NCI-H1105 (cell line): ENCODE measurements at regions not wholly inside any gene's neighbourhood (a gene's known extent, or its start where the extent isn't known, plus 50 kb on each side); places are given as distances from the start of the nearest gene placed in this dataset.

Source experiments
- DNase-seq: peaks from one replicate; lab custom pipeline; 2025; lab: John Stamatoyannopoulos, UW

- DNase-seq: no peak
These were observed 208.4 kb downstream of the C12orf75 start for GRCh38 chr12:105538880-105539279.

- DNase-seq: no peak
These were observed 209.2 kb downstream of the C12orf75 start for GRCh38 chr12:105539735-105540134.

- no peak for DNase-seq
These were observed 217.3 kb downstream of the C12orf75 start for GRCh38 chr12:105547786-105548185.

GRCh38 chr12:105548626-105549025 lies 218.1 kb downstream of the C12orf75 start:
- DNase-seq: no peak

GRCh38 chr12:105552056-105552455 lies 221.6 kb downstream of the C12orf75 start:
- no peak for DNase-seq

- no peak for DNase-seq
These were observed 223.8 kb downstream of the C12orf75 start for GRCh38 chr12:105554223-105554678.

GRCh38 chr12:105554856-105555255 lies 224.4 kb downstream of the C12orf75 start:
- DNase-seq: no peak

- no peak for DNase-seq
These were observed 225.2 kb downstream of the C12orf75 start for GRCh38 chr12:105555556-105556295.

- DNase-seq: no peak
These were observed 228.8 kb downstream of the C12orf75 start for GRCh38 chr12:105559310-105559709.

- peak; percentile 68 for DNase-seq
These were observed 231.2 kb downstream of the C12orf75 start for GRCh38 chr12:105561546-105562198.

GRCh38 chr12:105562199-105562971 lies 231.9 kb downstream of the C12orf75 start:
- DNase-seq: peak; percentile 91

- no peak for DNase-seq
These were observed 236.6 kb downstream of the C12orf75 start for GRCh38 chr12:105567061-105567460.

GRCh38 chr12:105569886-105570285 lies 239.4 kb downstream of the C12orf75 start:
- DNase-seq: no peak

GRCh38 chr12:105570944-105571343 lies 240.5 kb downstream of the C12orf75 start:
- no peak for DNase-seq

- DNase-seq: no peak
These were observed 243.1 kb downstream of the C12orf75 start for GRCh38 chr12:105573574-105573973.

GRCh38 chr12:105574056-105574715 lies 243.7 kb downstream of the C12orf75 start:
- DNase-seq: peak; percentile 8

GRCh38 chr12:105575235-105575634 lies 244.7 kb downstream of the C12orf75 start:
- DNase-seq: no peak

GRCh38 chr12:105576261-105576660 lies 245.8 kb downstream of the C12orf75 start:
- DNase-seq: no peak

GRCh38 chr12:105580821-105581352 lies 250.4 kb downstream of the C12orf75 start:
- DNase-seq: no peak

- no peak for DNase-seq
These were observed 250.9 kb downstream of the C12orf75 start for GRCh38 chr12:105581420-105581819.

GRCh38 chr12:105585107-105585506 lies 254.6 kb downstream of the C12orf75 start:
- no peak for DNase-seq

GRCh38 chr12:105587237-105587636 lies 256.7 kb downstream of the C12orf75 start:
- no peak for DNase-seq
